GM18868 (cell line): ENCODE measurements at regions not wholly inside any gene's neighbourhood (a gene's known extent, or its start where the extent isn't known, plus 50 kb on each side); places are given as distances from the start of the nearest gene placed in this dataset.
"Not testable (repeated sequence)": the region's sequence is repeated elsewhere in the genome, so short reads cannot be mapped to it uniquely, and the experiment has no call there.

Experiments used
- ATAC-seq: cut with Tn5 transposase; IDR thresholded peaks from one replicate; pipeline ENCODE4 v1.9.1; 2021; ENCODE audit warnings: mild to moderate bottlenecking, moderate library complexity; ENCODE audit not compliant: unreplicated experiment

DNA sequence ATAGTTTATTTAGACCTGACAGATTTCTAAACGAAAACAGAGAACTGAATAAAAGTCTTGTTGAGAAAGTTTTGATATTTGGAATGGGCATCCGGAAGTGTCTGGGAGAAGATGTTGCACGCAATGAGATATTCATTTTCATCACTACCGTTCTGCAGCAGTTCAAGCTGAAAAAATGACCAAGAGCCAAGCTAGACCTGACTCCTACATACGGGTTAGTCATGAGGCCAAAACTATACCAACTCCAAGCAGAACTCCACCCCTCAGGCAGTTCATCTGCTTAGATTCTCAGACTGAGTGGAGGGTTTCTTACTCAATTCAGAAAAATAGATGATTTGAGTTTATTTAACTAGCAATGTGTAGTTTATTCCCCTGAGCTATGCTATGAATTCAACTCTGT lies 95.4 kb upstream of the ANXA1 start:
- ATAC-seq, result no peak

DNA sequence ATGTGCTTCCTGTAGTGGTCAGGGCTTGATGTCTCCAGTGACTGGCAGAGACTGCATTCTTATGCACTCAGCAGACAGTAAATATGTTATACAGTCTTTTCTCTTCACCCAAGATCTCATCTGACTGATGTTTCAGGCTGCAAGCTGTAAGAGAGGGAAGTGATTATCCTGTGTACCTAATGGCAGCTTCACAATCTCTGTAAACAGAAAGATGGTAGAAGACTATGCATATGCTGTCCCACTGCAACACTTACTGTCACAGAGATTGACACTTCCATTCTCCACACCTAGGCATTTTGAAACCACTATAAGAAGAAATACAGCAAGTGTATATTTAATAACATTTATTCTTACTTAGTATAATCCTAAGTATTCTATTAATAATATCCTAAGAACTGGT lies 97.6 kb upstream of the ANXA1 start:
- no peak for ATAC-seq

GRCh38 chr9:73053543-73053942 lies 98.1 kb upstream of the ANXA1 start:
- ATAC-seq, result no peak

GRCh38 chr9:73050887-73051550 lies 98.2 kb upstream of the ALDH1A1 start:
- ATAC-seq, result no peak

DNA sequence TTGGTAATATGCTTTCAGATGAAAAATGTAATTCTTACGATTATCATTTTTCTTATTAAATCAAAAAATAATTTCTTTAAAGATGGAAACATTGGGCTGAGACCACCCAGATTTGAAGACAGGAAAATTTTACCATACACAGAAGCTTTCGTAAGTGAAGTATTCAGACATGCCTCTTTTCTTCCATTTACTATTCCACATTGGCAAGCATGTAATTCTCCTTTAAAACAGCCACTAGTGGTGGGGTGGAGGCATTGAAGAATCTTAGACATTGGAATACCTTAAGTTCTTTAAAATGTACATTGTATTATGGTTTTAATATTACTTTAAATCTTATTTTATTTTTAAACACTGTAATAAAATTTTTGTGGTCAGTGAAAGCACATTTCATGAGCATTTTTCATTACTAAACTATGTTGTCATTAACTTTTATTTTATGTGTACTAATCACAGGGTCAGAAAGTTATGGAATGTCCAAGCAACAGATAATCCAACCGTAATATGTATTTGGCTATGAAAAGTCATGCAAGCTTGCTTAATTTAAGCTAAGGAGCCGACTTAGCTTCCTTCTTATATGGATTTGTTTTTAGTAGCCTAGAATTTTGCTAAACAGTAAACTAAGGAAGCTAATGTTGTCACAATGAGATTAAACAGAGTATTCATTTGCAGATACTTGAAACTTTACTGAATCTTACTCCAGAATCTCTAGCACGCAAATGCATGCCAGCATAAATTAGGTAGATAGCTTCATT lies 97.4 kb upstream of the ALDH1A1 start:
- no peak for ATAC-seq

GRCh38 chr9:73049280-73049679 lies 96.4 kb upstream of the ALDH1A1 start:
- ATAC-seq, result no peak

- ATAC-seq, result no peak
Observed at GRCh38 chr9:73046769-73047168, 93.9 kb upstream of the ALDH1A1 start.

GRCh38 chr9:73044776-73045175 lies 91.9 kb upstream of the ALDH1A1 start:
- not testable (repeated sequence) for ATAC-seq

GRCh38 chr9:73042155-73042554 lies 89.3 kb upstream of the ALDH1A1 start:
- ATAC-seq, result no peak

GRCh38 chr9:73039271-73040263 lies 86.7 kb upstream of the ALDH1A1 start:
- ATAC-seq, result no peak

DNA sequence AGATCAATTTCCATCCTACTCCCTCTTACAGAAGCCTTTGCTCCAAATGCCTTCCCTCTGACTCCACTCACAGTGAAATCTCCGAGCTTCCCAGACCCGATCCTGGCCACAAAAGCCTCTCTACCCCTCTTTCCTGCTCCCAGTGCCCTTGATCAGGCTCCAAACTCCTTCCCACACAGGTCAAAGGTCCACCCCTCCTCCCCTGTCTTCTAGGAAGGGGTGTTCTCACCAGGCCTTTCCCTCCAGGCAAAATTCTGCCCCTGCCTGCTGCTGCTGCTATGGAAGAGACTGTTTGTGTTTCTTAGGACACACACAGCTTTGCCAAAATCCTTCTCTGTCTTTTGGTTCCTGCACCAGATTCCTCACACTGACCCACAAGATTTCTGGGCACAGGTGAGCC lies 85.8 kb upstream of the ALDH1A1 start:
- ATAC-seq, result no peak

- ATAC-seq, result no peak
Observed at GRCh38 chr9:73038089-73038509, 85.2 kb upstream of the ALDH1A1 start.

- ATAC-seq, result no peak
Observed at GRCh38 chr9:73037613-73038012, 84.8 kb upstream of the ALDH1A1 start.

- no peak for ATAC-seq
Observed at GRCh38 chr9:73034962-73035361, 82.1 kb upstream of the ALDH1A1 start.

- no peak for ATAC-seq
Observed at GRCh38 chr9:73031350-73031749, 78.5 kb upstream of the ALDH1A1 start.

- ATAC-seq, result no peak
Observed at GRCh38 chr9:73030370-73031030, 77.6 kb upstream of the ALDH1A1 start.

- ATAC-seq, result no peak
Observed at GRCh38 chr9:73029346-73029745, 76.5 kb upstream of the ALDH1A1 start.

- ATAC-seq, result no peak
Observed at GRCh38 chr9:73026375-73026774, 73.5 kb upstream of the ALDH1A1 start.

DNA sequence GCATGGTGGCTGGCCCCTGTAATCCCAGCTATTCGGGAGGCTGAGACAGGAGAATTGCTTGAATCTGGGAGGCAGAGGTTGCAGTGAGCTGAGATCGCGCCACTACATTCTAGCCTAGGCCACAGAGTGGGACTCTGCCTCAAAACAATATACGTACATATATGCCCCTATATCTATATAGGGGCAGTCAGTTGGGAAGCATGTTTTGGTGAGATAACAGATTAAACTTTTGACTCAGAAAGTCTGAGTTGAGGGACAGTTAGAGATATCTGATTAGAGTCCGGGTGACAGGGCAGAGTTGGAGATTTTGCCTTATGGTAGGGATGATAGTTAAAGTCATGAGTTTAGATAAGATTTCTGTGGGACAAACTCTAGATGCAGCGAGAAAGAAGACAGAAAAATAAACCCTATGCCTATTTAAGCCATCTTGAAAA lies 71.8 kb upstream of the ALDH1A1 start:
- ATAC-seq, result no peak

- ATAC-seq, result peak; percentile 75
Observed at GRCh38 chr9:73023025-73023541, 70.2 kb upstream of the ALDH1A1 start.

DNA sequence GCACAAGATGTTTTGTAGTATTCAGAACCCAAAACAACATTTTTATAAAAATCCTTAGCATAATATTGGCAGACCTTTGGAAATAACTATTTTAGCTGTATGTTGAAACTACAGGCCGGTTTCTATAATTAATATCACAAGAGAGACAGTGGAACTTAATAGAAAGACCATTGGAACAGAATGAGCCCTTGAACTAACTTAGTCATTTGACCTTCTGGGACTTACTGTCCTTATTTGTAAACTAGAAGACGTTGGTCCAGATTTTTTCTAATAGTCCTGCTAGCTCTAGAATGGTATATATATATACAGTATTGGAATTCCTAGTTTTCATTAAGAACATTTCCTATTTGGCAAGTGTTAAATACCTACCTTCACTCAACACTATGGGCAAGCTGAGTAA lies 69.5 kb upstream of the ALDH1A1 start:
- no peak for ATAC-seq
